WTC11 (cell line): ENCODE measurements at regions not wholly inside any gene's neighbourhood (a gene's known extent, or its start where the extent isn't known, plus 50 kb on each side); places are given as distances from the start of the nearest gene placed in this dataset.

Source experiments
- ATAC-seq: fragments of 200-7000 bp; cut with Tn5 transposase; 2 replicates; pipeline ENCODE4 v1.10.0; 2021; ENCODE audit warnings: mild to moderate bottlenecking, moderate library complexity
- CTCF ChIA-PET: fragments of 300-600 bp; sonication (Branson Sonifier 250); formaldehyde crosslinking; loops from one replicate; lab custom pipeline; 2021; ENCODE audit warnings: antibody characterized with exemption; lab: Charles Lee
- POLR2A ChIA-PET: fragments of 350-600 bp; sonication (Branson Sonifier 250); formaldehyde crosslinking; loops from one replicate; lab custom pipeline; 2021; ENCODE audit warnings: antibody characterized with exemption; lab: Charles Lee
- DNase-seq: peaks from one replicate; pipeline ENCODE4 v3.0.0; 2021; ENCODE audit warnings: low spot score
- H3K27ac Mint-ChIP-seq: 2 replicates; pipeline ENCODE4 v1.8.0; 2021; ENCODE audit warnings: mixed read lengths
- H3K27me3 Mint-ChIP-seq: 2 replicates; pipeline ENCODE4 v1.8.0; 2021; ENCODE audit warnings: low read depth, mild to moderate bottlenecking, moderate library complexity, mixed read lengths
- H3K36me3 Mint-ChIP-seq: 2 replicates; pipeline ENCODE4 v1.8.0; 2021; ENCODE audit warnings: mixed read lengths
- H3K4me1 Mint-ChIP-seq: 2 replicates; pipeline ENCODE4 v1.8.0; 2022; ENCODE audit warnings: mixed read lengths
- H3K4me3 Mint-ChIP-seq: 2 replicates; pipeline ENCODE4 v1.8.0; 2021; ENCODE audit warnings: mild to moderate bottlenecking, moderate library complexity, mixed read lengths
- H3K9me3 Mint-ChIP-seq: 2 replicates; pipeline ENCODE4 v1.8.0; 2021; ENCODE audit warnings: mixed read lengths
- CREB1 ChIP-seq: sonication (generic); formaldehyde crosslinking; IDR thresholded peaks from 2 replicates; pipeline ENCODE4 v1.8.0; 2023; ENCODE audit warnings: mild to moderate bottlenecking, missing genetic modification reagents
- ELF4 ChIP-seq: sonication (generic); formaldehyde crosslinking; IDR thresholded peaks from 2 replicates; pipeline ENCODE4 v1.8.1; 2022; ENCODE audit warnings: low read depth, mild to moderate bottlenecking, moderate library complexity, missing genetic modification reagents
- EMX1 ChIP-seq: fragments of 250-450 bp; sonication (Bioruptor Pico); IDR thresholded peaks from 2 replicates; pipeline ENCODE4 v1.8.0; 2021; ENCODE audit warnings: mild to moderate bottlenecking
- ETV6 ChIP-seq: sonication (generic); formaldehyde crosslinking; IDR thresholded peaks from 2 replicates; pipeline ENCODE4 v1.8.1; 2022; ENCODE audit warnings: mild to moderate bottlenecking, missing genetic modification reagents
- FOXP1 ChIP-seq: sonication (generic); formaldehyde crosslinking; IDR thresholded peaks from 2 replicates; pipeline ENCODE4 v1.8.0; 2022; ENCODE audit warnings: missing genetic modification reagents, mild to moderate bottlenecking, moderate library complexity, borderline replicate concordance
- GABPB1 ChIP-seq: sonication (generic); formaldehyde crosslinking; IDR thresholded peaks from 2 replicates; pipeline ENCODE4 v1.8.1; 2023; ENCODE audit warnings: mild to moderate bottlenecking, missing genetic modification reagents
- JAZF1 ChIP-seq: fragments of 250-450 bp; sonication (Bioruptor Pico); IDR thresholded peaks from 2 replicates; pipeline ENCODE4 v1.9.0; 2021; ENCODE audit warnings: moderate library complexity, mild to moderate bottlenecking, inconsistent platforms
- RORB ChIP-seq: fragments of 250-450 bp; sonication (Bioruptor Pico); IDR thresholded peaks from 2 replicates; pipeline ENCODE4 v1.9.0; 2021; ENCODE audit warnings: mild to moderate bottlenecking
- SMAD3 ChIP-seq: sonication (generic); formaldehyde crosslinking; IDR thresholded peaks from 2 replicates; pipeline ENCODE4 v1.8.0; 2022; ENCODE audit warnings: missing genetic modification reagents, mild to moderate bottlenecking, borderline replicate concordance
- ZBTB21 ChIP-seq: sonication (generic); formaldehyde crosslinking; IDR thresholded peaks from 2 replicates; pipeline ENCODE4 v1.8.1; 2023; ENCODE audit warnings: mild to moderate bottlenecking, missing genetic modification reagents, borderline replicate concordance
- ZNF138 ChIP-seq: sonication (generic); formaldehyde crosslinking; conservative IDR thresholded peaks from 2 replicates; pipeline ENCODE4 v1.8.1; 2022; ENCODE audit warnings: mild to moderate bottlenecking, moderate library complexity, missing genetic modification reagents
- ZNF232 ChIP-seq: sonication (generic); formaldehyde crosslinking; IDR thresholded peaks from 2 replicates; pipeline ENCODE4 v1.8.0; 2022; ENCODE audit warnings: mild to moderate bottlenecking, missing genetic modification reagents
- ZNF396 ChIP-seq: fragments of 250-450 bp; sonication (Bioruptor Pico); IDR thresholded peaks from 2 replicates; pipeline ENCODE4 v1.8.0; 2021; ENCODE audit warnings: mild to moderate bottlenecking, moderate library complexity, borderline replicate concordance
- ZNF416 ChIP-seq: fragments of 250-450 bp; sonication (Bioruptor Pico); IDR thresholded peaks from 2 replicates; pipeline ENCODE4 v1.9.0; 2021; ENCODE audit warnings: mild to moderate bottlenecking, inconsistent platforms
- ZNF671 ChIP-seq: fragments of 250-450 bp; sonication (Bioruptor Pico); IDR thresholded peaks from 2 replicates; pipeline ENCODE4 v1.8.0; 2021; ENCODE audit warnings: mild to moderate bottlenecking
- TF ChIP-seq, protein P1 (sequence below): sonication (generic); formaldehyde crosslinking; IDR thresholded peaks from 2 replicates; pipeline ENCODE4 v1.8.0; 2023; ENCODE audit warnings: missing genetic modification reagents, mild to moderate bottlenecking, borderline replicate concordance
- TF ChIP-seq, protein P2 (sequence below): sonication (generic); formaldehyde crosslinking; IDR thresholded peaks from 2 replicates; pipeline ENCODE4 v1.8.1; 2022; ENCODE audit warnings: missing genetic modification reagents, borderline replicate concordance
- TF ChIP-seq, protein P3 (sequence below): sonication (generic); formaldehyde crosslinking; IDR thresholded peaks from 2 replicates; pipeline ENCODE4 v1.8.1; 2023; ENCODE audit warnings: mild to moderate bottlenecking, missing genetic modification reagents, borderline replicate concordance
- TF ChIP-seq, protein P4 (sequence below): sonication (generic); formaldehyde crosslinking; IDR thresholded peaks from 2 replicates; pipeline ENCODE4 v1.8.1; 2022; ENCODE audit warnings: low read depth, missing genetic modification reagents, borderline replicate concordance
- TF ChIP-seq, protein P5 (sequence below): fragments of 250-450 bp; sonication (Bioruptor Pico); IDR thresholded peaks from 2 replicates; pipeline ENCODE4 v1.8.0; 2021; ENCODE audit warnings: mild to moderate bottlenecking
- TF ChIP-seq, protein P6 (sequence below): sonication (generic); formaldehyde crosslinking; IDR thresholded peaks from 2 replicates; pipeline ENCODE4 v1.8.0; 2023; ENCODE audit warnings: missing genetic modification reagents
- TF ChIP-seq, protein P7 (sequence below): sonication (generic); formaldehyde crosslinking; IDR thresholded peaks from 2 replicates; pipeline ENCODE4 v1.8.1; 2022; ENCODE audit warnings: mild to moderate bottlenecking, missing genetic modification reagents, moderate library complexity, borderline replicate concordance

DNA sequence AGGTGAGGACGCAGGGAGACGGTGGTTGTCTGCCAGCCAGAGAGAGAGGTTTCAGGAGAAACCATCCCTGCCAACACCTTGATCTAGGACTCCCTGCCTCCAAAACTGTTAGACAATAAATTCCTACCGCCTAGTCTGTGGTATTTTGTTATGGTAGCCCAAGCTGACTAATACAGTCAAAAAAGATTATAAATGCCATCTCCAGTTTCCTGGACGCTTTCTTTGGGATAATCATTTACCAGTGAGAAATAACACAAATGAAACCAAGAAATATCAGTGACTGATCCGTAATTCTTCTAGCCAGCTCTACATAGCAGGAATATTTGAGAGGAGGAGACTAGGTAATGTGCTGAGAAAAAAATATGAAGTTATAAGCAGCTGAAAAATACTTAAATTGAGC is 707.8 kb upstream of the LMCD1 start:
- CTCF ChIA-PET: interaction anchor here (0.6 to 1.1 kb wide), 2 partner anchors 446 to 580 kb away, joined by 3 to 5 read pairs; no protein-coding TSS in a partner anchor
- POLR2A ChIA-PET: no interaction called here
- no peak for ATAC-seq
- TF ChIP-seq SMAD3 (no peak), ETV6 (no peak), CREB1 (no peak), FOXP1 (CRISPR knock-in tag) (no peak), GABPB1 (CRISPR knock-in tag) (no peak)
- TF ChIP-seq, protein P1, sequence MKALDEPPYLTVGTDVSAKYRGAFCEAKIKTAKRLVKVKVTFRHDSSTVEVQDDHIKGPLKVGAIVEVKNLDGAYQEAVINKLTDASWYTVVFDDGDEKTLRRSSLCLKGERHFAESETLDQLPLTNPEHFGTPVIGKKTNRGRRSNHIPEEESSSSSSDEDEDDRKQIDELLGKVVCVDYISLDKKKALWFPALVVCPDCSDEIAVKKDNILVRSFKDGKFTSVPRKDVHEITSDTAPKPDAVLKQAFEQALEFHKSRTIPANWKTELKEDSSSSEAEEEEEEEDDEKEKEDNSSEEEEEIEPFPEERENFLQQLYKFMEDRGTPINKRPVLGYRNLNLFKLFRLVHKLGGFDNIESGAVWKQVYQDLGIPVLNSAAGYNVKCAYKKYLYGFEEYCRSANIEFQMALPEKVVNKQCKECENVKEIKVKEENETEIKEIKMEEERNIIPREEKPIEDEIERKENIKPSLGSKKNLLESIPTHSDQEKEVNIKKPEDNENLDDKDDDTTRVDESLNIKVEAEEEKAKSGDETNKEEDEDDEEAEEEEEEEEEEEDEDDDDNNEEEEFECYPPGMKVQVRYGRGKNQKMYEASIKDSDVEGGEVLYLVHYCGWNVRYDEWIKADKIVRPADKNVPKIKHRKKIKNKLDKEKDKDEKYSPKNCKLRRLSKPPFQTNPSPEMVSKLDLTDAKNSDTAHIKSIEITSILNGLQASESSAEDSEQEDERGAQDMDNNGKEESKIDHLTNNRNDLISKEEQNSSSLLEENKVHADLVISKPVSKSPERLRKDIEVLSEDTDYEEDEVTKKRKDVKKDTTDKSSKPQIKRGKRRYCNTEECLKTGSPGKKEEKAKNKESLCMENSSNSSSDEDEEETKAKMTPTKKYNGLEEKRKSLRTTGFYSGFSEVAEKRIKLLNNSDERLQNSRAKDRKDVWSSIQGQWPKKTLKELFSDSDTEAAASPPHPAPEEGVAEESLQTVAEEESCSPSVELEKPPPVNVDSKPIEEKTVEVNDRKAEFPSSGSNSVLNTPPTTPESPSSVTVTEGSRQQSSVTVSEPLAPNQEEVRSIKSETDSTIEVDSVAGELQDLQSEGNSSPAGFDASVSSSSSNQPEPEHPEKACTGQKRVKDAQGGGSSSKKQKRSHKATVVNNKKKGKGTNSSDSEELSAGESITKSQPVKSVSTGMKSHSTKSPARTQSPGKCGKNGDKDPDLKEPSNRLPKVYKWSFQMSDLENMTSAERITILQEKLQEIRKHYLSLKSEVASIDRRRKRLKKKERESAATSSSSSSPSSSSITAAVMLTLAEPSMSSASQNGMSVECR (CRISPR knock-in tag): no peak
- TF ChIP-seq, protein P2, sequence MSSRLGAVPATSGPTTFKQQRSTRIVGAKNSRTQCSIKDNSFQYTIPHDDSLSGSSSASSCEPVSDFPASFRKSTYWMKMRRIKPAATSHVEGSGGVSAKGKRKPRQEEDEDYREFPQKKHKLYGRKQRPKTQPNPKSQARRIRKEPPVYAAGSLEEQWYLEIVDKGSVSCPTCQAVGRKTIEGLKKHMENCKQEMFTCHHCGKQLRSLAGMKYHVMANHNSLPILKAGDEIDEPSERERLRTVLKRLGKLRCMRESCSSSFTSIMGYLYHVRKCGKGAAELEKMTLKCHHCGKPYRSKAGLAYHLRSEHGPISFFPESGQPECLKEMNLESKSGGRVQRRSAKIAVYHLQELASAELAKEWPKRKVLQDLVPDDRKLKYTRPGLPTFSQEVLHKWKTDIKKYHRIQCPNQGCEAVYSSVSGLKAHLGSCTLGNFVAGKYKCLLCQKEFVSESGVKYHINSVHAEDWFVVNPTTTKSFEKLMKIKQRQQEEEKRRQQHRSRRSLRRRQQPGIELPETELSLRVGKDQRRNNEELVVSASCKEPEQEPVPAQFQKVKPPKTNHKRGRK (CRISPR knock-in tag): no peak
- TF ChIP-seq, all 79 proteins: peak for 0
- H3K4me1 Mint-ChIP-seq: peaks cover 24% of the 10 kb centered on the region
- no peak overlapping the region for H3K4me3 Mint-ChIP-seq
- peaks cover 4% of the 10 kb centered on the region for H3K27me3 Mint-ChIP-seq
- no peak for DNase-seq
- H3K36me3 Mint-ChIP-seq: peaks cover 25% of the 10 kb centered on the region
- peaks cover 21% of the 10 kb centered on the region for H3K9me3 Mint-ChIP-seq
- H3K27ac Mint-ChIP-seq: no peak overlapping the region

DNA sequence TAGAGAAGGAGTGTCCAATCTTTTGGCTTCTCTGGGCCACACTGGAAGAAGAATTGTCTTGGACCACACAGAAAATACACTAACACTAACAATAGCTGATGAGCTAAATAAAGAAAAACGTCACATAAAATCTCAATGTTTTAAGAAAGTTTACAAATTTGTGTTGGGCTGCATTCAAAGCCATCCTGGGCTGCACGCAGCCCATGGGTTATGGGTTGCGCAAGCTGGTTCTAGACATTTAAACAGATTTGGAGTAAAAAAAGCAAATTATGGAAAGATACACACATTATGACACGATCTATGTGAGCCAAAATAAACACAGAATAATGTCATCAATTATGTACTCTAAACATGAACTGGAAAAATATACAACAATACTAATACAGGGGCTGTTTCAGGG is 703.3 kb upstream of the LMCD1 start:
- Mint-ChIP-seq H3K36me3 (no peaks in the 10 kb centered on the region), H3K27me3 (no peaks in the 10 kb centered on the region), H3K4me1 (peaks cover 9% of the 10 kb centered on the region), H3K4me3 (no peak overlapping the region), H3K9me3 (0 out of 2 replicates have a peak, but pooled peaks cover 6% of the 10 kb centered on the region), H3K27ac (no peak overlapping the region)
- DNase-seq (no peak), ATAC-seq (no peak)
- ChIA-PET POLR2A (no interaction called here), CTCF (no interaction called here)
- TF ChIP-seq ZNF416 (no peak), ELF4 (CRISPR knock-in tag) (no peak), ETV6 (no peak), ZNF396 (CRISPR knock-in tag) (no peak), ZBTB21 (CRISPR knock-in tag) (no peak), ZNF138 (no peak), JAZF1 (no peak), ZNF671 (CRISPR knock-in tag) (no peak), RORB (CRISPR knock-in tag) (no peak), EMX1 (CRISPR knock-in tag) (no peak), FOXP1 (CRISPR knock-in tag) (no peak), ZNF232 (CRISPR knock-in tag) (no peak)
- TF ChIP-seq, protein P3, sequence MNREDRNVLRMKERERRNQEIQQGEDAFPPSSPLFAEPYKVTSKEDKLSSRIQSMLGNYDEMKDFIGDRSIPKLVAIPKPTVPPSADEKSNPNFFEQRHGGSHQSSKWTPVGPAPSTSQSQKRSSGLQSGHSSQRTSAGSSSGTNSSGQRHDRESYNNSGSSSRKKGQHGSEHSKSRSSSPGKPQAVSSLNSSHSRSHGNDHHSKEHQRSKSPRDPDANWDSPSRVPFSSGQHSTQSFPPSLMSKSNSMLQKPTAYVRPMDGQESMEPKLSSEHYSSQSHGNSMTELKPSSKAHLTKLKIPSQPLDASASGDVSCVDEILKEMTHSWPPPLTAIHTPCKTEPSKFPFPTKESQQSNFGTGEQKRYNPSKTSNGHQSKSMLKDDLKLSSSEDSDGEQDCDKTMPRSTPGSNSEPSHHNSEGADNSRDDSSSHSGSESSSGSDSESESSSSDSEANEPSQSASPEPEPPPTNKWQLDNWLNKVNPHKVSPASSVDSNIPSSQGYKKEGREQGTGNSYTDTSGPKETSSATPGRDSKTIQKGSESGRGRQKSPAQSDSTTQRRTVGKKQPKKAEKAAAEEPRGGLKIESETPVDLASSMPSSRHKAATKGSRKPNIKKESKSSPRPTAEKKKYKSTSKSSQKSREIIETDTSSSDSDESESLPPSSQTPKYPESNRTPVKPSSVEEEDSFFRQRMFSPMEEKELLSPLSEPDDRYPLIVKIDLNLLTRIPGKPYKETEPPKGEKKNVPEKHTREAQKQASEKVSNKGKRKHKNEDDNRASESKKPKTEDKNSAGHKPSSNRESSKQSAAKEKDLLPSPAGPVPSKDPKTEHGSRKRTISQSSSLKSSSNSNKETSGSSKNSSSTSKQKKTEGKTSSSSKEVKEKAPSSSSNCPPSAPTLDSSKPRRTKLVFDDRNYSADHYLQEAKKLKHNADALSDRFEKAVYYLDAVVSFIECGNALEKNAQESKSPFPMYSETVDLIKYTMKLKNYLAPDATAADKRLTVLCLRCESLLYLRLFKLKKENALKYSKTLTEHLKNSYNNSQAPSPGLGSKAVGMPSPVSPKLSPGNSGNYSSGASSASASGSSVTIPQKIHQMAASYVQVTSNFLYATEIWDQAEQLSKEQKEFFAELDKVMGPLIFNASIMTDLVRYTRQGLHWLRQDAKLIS (CRISPR knock-in tag): no peak
- TF ChIP-seq, protein P4, sequence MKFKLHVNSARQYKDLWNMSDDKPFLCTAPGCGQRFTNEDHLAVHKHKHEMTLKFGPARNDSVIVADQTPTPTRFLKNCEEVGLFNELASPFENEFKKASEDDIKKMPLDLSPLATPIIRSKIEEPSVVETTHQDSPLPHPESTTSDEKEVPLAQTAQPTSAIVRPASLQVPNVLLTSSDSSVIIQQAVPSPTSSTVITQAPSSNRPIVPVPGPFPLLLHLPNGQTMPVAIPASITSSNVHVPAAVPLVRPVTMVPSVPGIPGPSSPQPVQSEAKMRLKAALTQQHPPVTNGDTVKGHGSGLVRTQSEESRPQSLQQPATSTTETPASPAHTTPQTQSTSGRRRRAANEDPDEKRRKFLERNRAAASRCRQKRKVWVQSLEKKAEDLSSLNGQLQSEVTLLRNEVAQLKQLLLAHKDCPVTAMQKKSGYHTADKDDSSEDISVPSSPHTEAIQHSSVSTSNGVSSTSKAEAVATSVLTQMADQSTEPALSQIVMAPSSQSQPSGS (CRISPR knock-in tag): no peak
- TF ChIP-seq, protein P5, sequence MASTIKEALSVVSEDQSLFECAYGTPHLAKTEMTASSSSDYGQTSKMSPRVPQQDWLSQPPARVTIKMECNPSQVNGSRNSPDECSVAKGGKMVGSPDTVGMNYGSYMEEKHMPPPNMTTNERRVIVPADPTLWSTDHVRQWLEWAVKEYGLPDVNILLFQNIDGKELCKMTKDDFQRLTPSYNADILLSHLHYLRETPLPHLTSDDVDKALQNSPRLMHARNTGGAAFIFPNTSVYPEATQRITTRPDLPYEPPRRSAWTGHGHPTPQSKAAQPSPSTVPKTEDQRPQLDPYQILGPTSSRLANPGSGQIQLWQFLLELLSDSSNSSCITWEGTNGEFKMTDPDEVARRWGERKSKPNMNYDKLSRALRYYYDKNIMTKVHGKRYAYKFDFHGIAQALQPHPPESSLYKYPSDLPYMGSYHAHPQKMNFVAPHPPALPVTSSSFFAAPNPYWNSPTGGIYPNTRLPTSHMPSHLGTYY (CRISPR knock-in tag): no peak
- TF ChIP-seq, protein P6, sequence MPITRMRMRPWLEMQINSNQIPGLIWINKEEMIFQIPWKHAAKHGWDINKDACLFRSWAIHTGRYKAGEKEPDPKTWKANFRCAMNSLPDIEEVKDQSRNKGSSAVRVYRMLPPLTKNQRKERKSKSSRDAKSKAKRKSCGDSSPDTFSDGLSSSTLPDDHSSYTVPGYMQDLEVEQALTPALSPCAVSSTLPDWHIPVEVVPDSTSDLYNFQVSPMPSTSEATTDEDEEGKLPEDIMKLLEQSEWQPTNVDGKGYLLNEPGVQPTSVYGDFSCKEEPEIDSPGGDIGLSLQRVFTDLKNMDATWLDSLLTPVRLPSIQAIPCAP (CRISPR knock-in tag): no peak
- TF ChIP-seq, protein P7, sequence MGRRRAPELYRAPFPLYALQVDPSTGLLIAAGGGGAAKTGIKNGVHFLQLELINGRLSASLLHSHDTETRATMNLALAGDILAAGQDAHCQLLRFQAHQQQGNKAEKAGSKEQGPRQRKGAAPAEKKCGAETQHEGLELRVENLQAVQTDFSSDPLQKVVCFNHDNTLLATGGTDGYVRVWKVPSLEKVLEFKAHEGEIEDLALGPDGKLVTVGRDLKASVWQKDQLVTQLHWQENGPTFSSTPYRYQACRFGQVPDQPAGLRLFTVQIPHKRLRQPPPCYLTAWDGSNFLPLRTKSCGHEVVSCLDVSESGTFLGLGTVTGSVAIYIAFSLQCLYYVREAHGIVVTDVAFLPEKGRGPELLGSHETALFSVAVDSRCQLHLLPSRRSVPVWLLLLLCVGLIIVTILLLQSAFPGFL (CRISPR knock-in tag): no peak
